HFFc6 (cell line): ENCODE measurements at regions not wholly inside any gene's neighbourhood (a gene's known extent, or its start where the extent isn't known, plus 50 kb on each side); places are given as distances from the start of the nearest gene placed in this dataset.
"Not testable (repeated sequence)": the region's sequence is repeated elsewhere in the genome, so short reads cannot be mapped to it uniquely, and the experiment has no call there.

Source experiments
- DNase-seq: peaks from one replicate; pipeline ENCODE4 v3.0.0-alpha.2; 2018
- H3K27ac Mint-ChIP-seq: 2 replicates; pipeline ENCODE4 v1.8.0; 2020; ENCODE audit warnings: mild to moderate bottlenecking, mixed read lengths
- H3K27me3 Mint-ChIP-seq: 2 replicates; pipeline ENCODE4 v1.8.0; 2021; ENCODE audit warnings: mild to moderate bottlenecking, moderate library complexity, mixed read lengths; ENCODE audit not compliant: insufficient read depth
- H3K36me3 Mint-ChIP-seq: 2 replicates; pipeline ENCODE4 v1.8.0; 2021; ENCODE audit warnings: low read depth, mixed read lengths
- H3K4me1 Mint-ChIP-seq: 2 replicates; pipeline ENCODE4 v1.8.0; 2020; ENCODE audit warnings: low read depth, mixed read lengths
- H3K4me3 Mint-ChIP-seq: 2 replicates; pipeline ENCODE4 v1.8.0; 2020; ENCODE audit warnings: mild to moderate bottlenecking, moderate library complexity, mixed read lengths
- H3K9me3 Mint-ChIP-seq: 2 replicates; pipeline ENCODE4 v1.8.0; 2020; ENCODE audit warnings: mild to moderate bottlenecking, mixed read lengths
- TF ChIP-seq, protein P1 (sequence below): fragments of 200-600 bp; sonication (generic); IDR thresholded peaks from 2 replicates; pipeline ENCODE4 v1.5.0; 2021; ENCODE audit warnings: antibody characterized with exemption, mild to moderate bottlenecking

DNA sequence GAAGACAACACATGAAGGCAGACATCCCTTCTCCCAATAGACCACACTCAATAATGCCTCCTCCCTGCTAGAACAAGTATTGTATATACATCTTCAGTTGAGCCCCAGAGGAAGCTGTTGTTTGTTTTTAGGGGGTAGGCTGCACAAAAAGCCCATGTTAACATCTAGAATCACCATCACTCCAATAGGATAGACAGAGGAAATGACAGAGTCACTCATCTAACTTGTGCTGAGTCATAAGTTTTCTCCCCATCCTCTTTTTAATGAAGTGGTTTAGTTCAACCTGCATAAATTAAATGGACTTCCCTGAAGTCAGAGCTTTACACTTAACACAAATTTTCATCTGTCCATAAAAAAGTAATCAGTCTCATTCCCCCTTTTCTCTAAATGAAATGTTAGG is 122.9 kb upstream of the SPATA12 start:
- no peak for DNase-seq
- Mint-ChIP-seq H3K9me3 (peaks cover 6% of the 10 kb centered on the region), H3K4me1 (0 out of 2 replicates have a peak, but pooled peaks cover 4% of the 10 kb centered on the region), H3K4me3 (no peak overlapping the region), H3K27me3 (peaks cover 6% of the 10 kb centered on the region), H3K27ac (no peak overlapping the region), H3K36me3 (peaks cover 5% of the 10 kb centered on the region; the same call in 1 of the 2 replicates)
- TF ChIP-seq, protein P1, sequence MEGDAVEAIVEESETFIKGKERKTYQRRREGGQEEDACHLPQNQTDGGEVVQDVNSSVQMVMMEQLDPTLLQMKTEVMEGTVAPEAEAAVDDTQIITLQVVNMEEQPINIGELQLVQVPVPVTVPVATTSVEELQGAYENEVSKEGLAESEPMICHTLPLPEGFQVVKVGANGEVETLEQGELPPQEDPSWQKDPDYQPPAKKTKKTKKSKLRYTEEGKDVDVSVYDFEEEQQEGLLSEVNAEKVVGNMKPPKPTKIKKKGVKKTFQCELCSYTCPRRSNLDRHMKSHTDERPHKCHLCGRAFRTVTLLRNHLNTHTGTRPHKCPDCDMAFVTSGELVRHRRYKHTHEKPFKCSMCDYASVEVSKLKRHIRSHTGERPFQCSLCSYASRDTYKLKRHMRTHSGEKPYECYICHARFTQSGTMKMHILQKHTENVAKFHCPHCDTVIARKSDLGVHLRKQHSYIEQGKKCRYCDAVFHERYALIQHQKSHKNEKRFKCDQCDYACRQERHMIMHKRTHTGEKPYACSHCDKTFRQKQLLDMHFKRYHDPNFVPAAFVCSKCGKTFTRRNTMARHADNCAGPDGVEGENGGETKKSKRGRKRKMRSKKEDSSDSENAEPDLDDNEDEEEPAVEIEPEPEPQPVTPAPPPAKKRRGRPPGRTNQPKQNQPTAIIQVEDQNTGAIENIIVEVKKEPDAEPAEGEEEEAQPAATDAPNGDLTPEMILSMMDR = no peak

DNA sequence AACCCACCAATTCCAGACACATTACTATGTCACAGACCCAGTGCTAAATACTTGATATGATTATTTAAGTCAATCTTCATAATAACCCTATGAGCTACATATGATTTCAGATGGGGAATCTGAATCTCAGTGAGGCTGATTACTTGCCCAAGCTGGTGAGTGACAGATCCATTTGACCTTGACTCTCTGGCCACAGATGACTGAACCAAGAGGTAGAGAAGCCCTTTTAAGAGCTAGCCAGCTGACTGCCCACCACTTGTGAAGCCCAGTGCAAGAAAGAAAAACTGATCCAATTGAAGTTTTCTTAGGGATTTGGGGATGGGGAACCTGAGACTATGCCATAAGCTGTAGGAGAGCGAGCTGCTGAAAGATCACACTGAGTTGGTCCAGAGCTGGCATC is 124.7 kb upstream of the SPATA12 start:
- DNase-seq = no peak
- peaks cover 6% of the 10 kb centered on the region for H3K4me1 Mint-ChIP-seq
- H3K27ac Mint-ChIP-seq = no peak overlapping the region
- peaks cover 5% of the 10 kb centered on the region for H3K27me3 Mint-ChIP-seq
- peaks cover 5% of the 10 kb centered on the region; the same call in 1 of the 2 replicates for H3K36me3 Mint-ChIP-seq
- peaks cover 6% of the 10 kb centered on the region for H3K9me3 Mint-ChIP-seq
- H3K4me3 Mint-ChIP-seq = no peak overlapping the region
- TF ChIP-seq, protein P1 = no peak

DNA sequence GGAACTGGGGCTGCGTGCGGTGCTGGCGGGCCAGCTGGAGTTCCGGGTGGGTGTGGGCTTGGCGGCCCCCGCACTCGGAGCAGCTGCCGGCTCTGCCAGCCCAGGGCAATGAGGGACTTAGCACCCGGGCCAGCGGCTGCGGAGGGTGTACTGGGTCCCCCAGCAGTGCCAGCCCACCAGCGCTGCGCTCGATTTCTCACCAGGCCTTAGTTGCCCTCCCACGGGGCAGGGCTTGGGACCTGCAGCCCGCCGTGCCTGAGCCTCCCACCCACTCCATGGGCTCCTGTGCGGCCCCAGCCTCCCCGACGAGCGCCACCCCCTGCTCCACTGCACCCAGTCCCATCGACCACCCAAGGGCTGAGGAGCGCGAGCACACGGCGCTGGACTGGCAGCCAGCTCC is 126.0 kb upstream of the SPATA12 start:
- H3K36me3 Mint-ChIP-seq, DNase-seq, H3K27me3 Mint-ChIP-seq, H3K27ac Mint-ChIP-seq, H3K4me3 Mint-ChIP-seq, H3K9me3 Mint-ChIP-seq: not testable (repeated sequence)
- peaks cover 10% of the 10 kb centered on the region for H3K4me1 Mint-ChIP-seq

DNA sequence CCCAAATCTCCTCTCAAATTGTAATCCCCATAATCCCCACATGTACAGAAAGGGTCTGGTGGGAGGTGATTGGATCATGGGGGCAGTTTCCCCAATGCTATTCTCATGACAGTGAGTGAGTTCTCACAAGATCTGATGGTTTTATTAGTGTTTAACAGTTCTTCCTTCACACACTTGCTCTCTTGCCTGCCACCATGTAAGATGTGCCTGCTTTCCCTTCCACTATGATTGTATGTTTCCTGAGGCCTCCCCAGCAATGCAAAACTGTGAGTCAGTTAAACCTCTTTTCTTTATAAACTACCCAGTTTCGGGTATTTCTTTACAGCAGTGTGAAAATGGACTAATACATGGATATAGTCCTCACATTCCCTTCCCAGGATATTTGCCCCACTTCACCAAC is 126.7 kb upstream of the SPATA12 start:
- no peak overlapping the region for H3K27ac Mint-ChIP-seq
- peaks cover 5% of the 10 kb centered on the region; the same call in 1 of the 2 replicates for H3K36me3 Mint-ChIP-seq
- DNase-seq = no peak
- H3K9me3 Mint-ChIP-seq = peaks cover 6% of the 10 kb centered on the region
- H3K4me3 Mint-ChIP-seq = no peak overlapping the region
- TF ChIP-seq, protein P1 = no peak
- H3K27me3 Mint-ChIP-seq = peaks cover 4% of the 10 kb centered on the region
- H3K4me1 Mint-ChIP-seq = peaks cover 11% of the 10 kb centered on the region

DNA sequence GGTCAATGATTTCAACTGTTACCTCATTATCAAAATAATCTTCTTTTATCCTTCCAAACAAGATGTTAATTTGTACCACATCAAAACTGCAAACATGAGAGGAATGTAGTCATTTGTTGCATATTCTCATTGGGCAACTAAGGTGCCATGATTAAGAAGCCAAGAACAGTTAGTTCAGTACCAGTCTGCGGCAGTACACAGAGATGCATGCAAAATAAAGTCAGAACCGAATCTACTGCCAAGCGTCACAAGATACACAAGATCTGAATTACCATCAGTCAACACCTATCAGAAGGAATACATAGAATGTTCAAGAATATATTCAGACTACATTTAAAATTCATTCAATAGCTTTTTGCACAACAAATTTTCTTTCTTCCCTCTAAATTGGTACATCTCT is 127.6 kb upstream of the SPATA12 start:
- Mint-ChIP-seq H3K36me3 (peaks cover 5% of the 10 kb centered on the region; the same call in 1 of the 2 replicates), H3K4me1 (peaks cover 18% of the 10 kb centered on the region), H3K9me3 (peaks cover 6% of the 10 kb centered on the region), H3K27me3 (peaks cover 4% of the 10 kb centered on the region), H3K27ac (no peak overlapping the region), H3K4me3 (no peak overlapping the region)
- TF ChIP-seq, protein P1 = no peak
- no peak for DNase-seq

DNA sequence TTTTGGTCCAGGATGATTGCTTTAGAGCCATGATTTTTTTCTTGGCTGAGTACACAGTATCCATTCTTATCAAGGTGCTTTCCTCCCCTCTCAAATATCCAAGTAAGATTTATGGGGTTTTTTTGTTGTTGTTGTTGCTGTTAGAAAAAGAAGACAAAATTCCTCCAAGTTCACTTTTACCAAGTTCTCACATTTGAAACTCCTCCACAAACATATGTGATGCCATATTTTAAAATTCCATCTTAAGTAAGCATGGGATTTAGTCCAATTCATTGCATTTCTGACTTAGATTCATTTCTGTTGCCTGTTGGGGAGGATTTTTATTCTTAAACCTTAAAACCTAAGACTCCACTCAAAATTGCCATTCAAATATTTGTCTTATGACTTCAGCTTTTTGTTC is 128.6 kb upstream of the SPATA12 start:
- Mint-ChIP-seq H3K27ac (no peak overlapping the region), H3K36me3 (peaks cover 5% of the 10 kb centered on the region; the same call in 1 of the 2 replicates), H3K4me3 (no peak overlapping the region), H3K27me3 (peaks cover 4% of the 10 kb centered on the region), H3K4me1 (peaks cover 16% of the 10 kb centered on the region), H3K9me3 (peaks cover 6% of the 10 kb centered on the region)
- TF ChIP-seq, protein P1 = no peak
- no peak for DNase-seq
